Heart right ventricle (tissue), 16 donors: ENCODE measurements at regions not wholly inside any gene's neighbourhood (a gene's known extent, or its start where the extent isn't known, plus 50 kb on each side); places are given as distances from the start of the nearest gene placed in this dataset.

ENCODE experiments used
- ATAC-seq, 8 donors: fragments of 200-7000 bp; cut with Tn5 transposase; one replicate each; pipeline ENCODE4 v1.9.1; 2020; ENCODE audit warnings: mild to moderate bottlenecking in 8 of 8, moderate library complexity in 8 of 8, moderate number of reproducible peaks in 1 of 8
- DNase-seq, 2 donors: peaks; one replicate each; pipeline ENCODE4 v3.0.0-alpha.2; 2020
- H3K27ac ChIP-seq, 10 donors: fragments of 200-600 bp; sonication (generic) in 2 of 10; one replicate each; pipeline versions ENCODE4 v1.5.0 to v1.8.0; 2020 to 2022; ENCODE audit warnings: mild to moderate bottlenecking in 3 of 10
- H3K27me3 ChIP-seq, 7 donors: fragments of 200-600 bp; one replicate each; pipeline ENCODE4 v1.8.0; 2021 to 2022; ENCODE audit warnings: mild to moderate bottlenecking in 2 of 7
- H3K36me3 ChIP-seq, 9 donors: fragments of 200-600 bp; sonication (generic) in 1 of 9; one replicate each; pipeline versions ENCODE4 v1.5.0 to v1.8.0; 2020 to 2022; ENCODE audit warnings: mild to moderate bottlenecking in 2 of 9
- H3K4me1 ChIP-seq, 9 donors: fragments of 200-600 bp; sonication (generic) in 1 of 9; one replicate each; pipeline versions ENCODE4 v1.5.0 to v1.8.0; 2020 to 2022; ENCODE audit warnings: mild to moderate bottlenecking in 4 of 9
- H3K4me3 ChIP-seq, 10 donors: fragments of 200-600 bp; sonication (generic) in 2 of 10; one replicate each; pipeline versions ENCODE4 v1.5.0 to v1.8.0; 2020 to 2022; ENCODE audit warnings: mild to moderate bottlenecking in 7 of 10, moderate library complexity in 2 of 10
- H3K9me3 ChIP-seq, 11 donors: fragments of 200-600 bp in 10 of 11; sonication (generic) in 2 of 11; one replicate each; pipeline versions ENCODE4 v1.5.0 to v1.8.0; 2013 to 2022; ENCODE audit warnings: mild to moderate bottlenecking in 2 of 11, control low read depth in 1 of 11, moderate library complexity in 1 of 11
- WGBS, 2 donors: extraction: QIAGEN DNeasy Blood & Tissue Kit; methylation state at CpG; one replicate each; pipeline ENCODE4 v1.1.7; 2013; ENCODE audit warnings: inconsistent platforms in 1 of 2; 5-methylcytosine and 5-hydroxymethylcytosine counted together
- intact Hi-C, 10 donors: fragments of 100-400 bp; cut with DNase I; formaldehyde crosslinking; loops; one replicate each; pipeline versions ENCODE4 v1.11.1 to v1.14.2; 2022
- TF ChIP-seq, protein P1 (sequence below), 9 donors: fragments of 200-600 bp; sonication (generic) in 2 of 9; IDR thresholded peaks; one replicate each; pipeline versions ENCODE4 v1.5.0 to v1.8.0; 2021 to 2022; ENCODE audit warnings: antibody characterized with exemption in 9 of 9, mild to moderate bottlenecking in 5 of 9, moderate library complexity in 1 of 9
- donor health status: Arrhythmogenic right ventricular cardiomyopathy.
- donor health status: ischemic (EF 13 %, LVEDD 7.1; RV severe dilation, severe dysfunction).
- donor health status: healthy with polysubstance abuse.
- donor health status: DM: no; HTN: yes; CAD: no.
- donor health status: DM: no; HTN: no; CAD: no.
- donor health status: ischemic (EF 25% LVEDD 6.9; RV normal size, moderate dysfunction).
- donor health status: ischemic (EF 25% LVEDD 5.7; RV mildly dilated, moderate dysfunction).
- donor health status: healthy.
- donor health status: DM: yes; HTN: yes; CAD: no.
- donor health status: Ischemic cardiomyopathy.
- donor health status: ischemic (EF 35%, LVEDD 5.7; RV mildly dilated, moderate dysfunction).
- donor health status: nonischemic (EF 11% LVEDD 7.7; RV severe dilation, severe dysfunction).
- donor health status: DM: yes; HTN: yes; CAD: no.
- donor health status: PGD.
- donor health status: ischemic (EF 29% LVEDD 5.4; RV normal size, mild dysfunction).
- donor health status: nonischemic (EF 23%, LVEDD 6.1; RV moderate dilation, normal function).

DNA sequence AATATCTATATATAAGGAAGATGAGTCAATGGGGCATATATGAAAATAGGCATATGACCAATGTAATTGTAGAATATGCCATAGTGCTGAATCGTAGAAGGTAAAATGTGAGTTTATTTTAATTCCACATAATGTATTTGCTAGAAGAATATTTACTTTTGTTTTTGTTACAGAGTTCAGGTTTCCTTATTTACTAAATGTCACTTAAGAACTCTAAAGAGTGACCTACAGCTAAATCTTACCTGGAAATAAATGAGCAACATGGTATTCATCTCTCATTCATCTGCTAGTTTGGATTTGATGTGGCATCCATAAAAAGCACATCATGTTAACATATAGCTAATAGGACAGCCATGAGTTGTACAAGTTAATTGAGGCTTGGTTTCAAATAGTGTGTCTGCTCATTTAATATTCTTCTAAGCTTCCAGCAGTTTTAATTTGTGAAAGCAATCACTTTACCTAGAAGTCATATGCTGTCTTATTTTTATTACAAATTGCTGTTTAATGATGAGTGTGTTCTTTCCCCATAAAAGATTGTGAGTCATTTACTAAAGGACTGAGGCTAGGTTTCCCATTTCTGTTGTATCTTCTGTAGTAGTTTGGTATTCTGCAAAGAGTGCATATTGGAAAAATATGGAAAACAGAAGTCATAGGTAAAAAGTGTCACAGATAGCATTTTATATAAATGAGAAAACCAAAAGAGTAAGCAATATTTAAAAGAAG, 222.1 kb upstream of the POU1F1 start:
- intact Hi-C loops: no loop called here
- H3K4me1 ChIP-seq: no peaks in the 10 kb centered on the region
- ATAC-seq (no peak), DNase-seq (no peak)
- WGBS, 2 donors: 80 to 93% methylated on average over 1 of the region's 1 CpG
- H3K9me3 ChIP-seq: no peaks in the 10 kb centered on the region
- H3K4me3 ChIP-seq: no peak overlapping the region
- H3K27me3 ChIP-seq: no peaks in the 10 kb centered on the region
- no peaks in the 10 kb centered on the region for H3K36me3 ChIP-seq
- TF ChIP-seq, protein P1, sequence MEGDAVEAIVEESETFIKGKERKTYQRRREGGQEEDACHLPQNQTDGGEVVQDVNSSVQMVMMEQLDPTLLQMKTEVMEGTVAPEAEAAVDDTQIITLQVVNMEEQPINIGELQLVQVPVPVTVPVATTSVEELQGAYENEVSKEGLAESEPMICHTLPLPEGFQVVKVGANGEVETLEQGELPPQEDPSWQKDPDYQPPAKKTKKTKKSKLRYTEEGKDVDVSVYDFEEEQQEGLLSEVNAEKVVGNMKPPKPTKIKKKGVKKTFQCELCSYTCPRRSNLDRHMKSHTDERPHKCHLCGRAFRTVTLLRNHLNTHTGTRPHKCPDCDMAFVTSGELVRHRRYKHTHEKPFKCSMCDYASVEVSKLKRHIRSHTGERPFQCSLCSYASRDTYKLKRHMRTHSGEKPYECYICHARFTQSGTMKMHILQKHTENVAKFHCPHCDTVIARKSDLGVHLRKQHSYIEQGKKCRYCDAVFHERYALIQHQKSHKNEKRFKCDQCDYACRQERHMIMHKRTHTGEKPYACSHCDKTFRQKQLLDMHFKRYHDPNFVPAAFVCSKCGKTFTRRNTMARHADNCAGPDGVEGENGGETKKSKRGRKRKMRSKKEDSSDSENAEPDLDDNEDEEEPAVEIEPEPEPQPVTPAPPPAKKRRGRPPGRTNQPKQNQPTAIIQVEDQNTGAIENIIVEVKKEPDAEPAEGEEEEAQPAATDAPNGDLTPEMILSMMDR (IDR thresholded peaks at IDR 0.05): no peak
- no peak overlapping the region for H3K27ac ChIP-seq

DNA sequence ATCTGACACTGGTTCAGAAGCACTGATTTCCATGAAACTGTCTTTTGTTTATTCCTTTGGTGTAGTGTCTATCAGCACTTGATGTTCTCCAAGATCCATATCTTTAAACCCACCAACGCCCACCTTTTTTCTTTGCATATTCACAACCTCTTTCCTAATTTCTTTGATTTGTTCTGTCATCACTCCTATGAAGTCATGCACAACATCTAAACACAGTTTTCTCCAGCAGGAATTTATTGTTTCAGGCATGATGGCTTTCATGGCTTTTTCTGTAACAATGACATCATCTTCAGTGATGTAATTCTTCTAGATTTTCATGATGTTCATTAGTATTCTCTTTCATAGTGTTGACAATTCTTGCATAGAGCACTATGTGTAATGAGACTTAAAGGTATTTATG, 219.6 kb upstream of the POU1F1 start:
- intact Hi-C loops: no loop called here
- WGBS, 2 donors: 51 to 59% methylated on average over 1 of the region's 1 CpG
- Histone ChIP-seq H3K27me3 (no peaks in the 10 kb centered on the region), H3K4me1 (no peaks in the 10 kb centered on the region), H3K4me3 (no peak overlapping the region), H3K27ac (no peak overlapping the region), H3K9me3 (no peaks in the 10 kb centered on the region), H3K36me3 (no peaks in the 10 kb centered on the region)
- no peak for DNase-seq
- ATAC-seq: no peak
- TF ChIP-seq, protein P1 (IDR thresholded peaks at IDR 0.05): no peak

DNA sequence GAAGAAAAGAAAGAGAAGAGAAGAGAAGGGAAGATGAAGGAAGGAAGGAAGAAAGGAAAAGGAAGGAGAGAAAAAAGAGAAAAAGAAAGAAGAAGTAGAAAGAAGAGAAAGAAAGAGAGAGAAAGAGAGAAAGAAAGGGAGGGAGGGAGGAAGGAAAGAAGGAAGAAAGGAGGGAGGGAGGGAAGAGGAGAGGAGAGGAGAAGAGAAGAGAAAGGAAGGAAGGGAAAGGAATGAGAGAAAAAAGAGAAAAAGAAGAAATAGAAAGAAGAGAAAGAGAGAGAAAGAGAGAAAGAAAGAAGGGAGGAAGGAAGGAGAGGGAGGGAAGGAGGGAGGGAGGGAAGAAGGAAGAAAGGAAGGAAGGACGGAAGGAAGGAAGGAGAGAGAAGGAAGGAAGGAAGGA, 217.9 kb upstream of the POU1F1 start:
- WGBS, 2 donors: 56 to 86% methylated on average over 1 of the region's 1 CpG
- no peaks in the 10 kb centered on the region for H3K36me3 ChIP-seq
- intact Hi-C loops: no loop called here
- H3K27me3 ChIP-seq: no peaks in the 10 kb centered on the region
- H3K9me3 ChIP-seq: no peaks in the 10 kb centered on the region
- ATAC-seq (no peak), DNase-seq (no peak)
- no peak overlapping the region for H3K27ac ChIP-seq
- no peaks in the 10 kb centered on the region for H3K4me1 ChIP-seq
- H3K4me3 ChIP-seq: no peak overlapping the region
- TF ChIP-seq, protein P1 (IDR thresholded peaks at IDR 0.05): no peak

DNA sequence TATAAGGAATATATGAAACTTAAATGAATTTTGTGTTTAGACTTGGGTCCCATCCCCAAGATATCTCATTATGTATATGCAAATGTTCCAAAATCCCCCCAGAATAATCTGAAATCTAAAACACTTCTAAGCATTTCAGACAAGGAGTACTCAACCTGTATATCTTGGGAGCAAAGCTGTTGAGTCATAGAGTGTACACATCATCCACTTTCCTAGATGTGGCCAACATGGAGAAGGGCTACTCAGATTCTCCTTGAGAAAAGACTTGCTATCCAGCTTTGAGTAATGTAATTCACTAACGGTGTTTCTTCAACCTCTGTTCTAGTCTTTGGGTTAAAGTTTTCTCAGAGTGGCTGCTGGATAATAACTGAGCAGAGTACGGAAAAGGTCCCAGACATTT, 215.5 kb upstream of the POU1F1 start:
- no peak overlapping the region for H3K4me3 ChIP-seq
- WGBS, 2 donors: 82 to 83% methylated on average over 2 of the region's 2 CpGs
- no peaks in the 10 kb centered on the region for H3K36me3 ChIP-seq
- H3K27ac ChIP-seq: no peak overlapping the region
- H3K4me1 ChIP-seq: no peaks in the 10 kb centered on the region
- H3K27me3 ChIP-seq: no peaks in the 10 kb centered on the region
- TF ChIP-seq, protein P1 (IDR thresholded peaks at IDR 0.05): no peak
- intact Hi-C loops: no loop called here
- H3K9me3 ChIP-seq: no peaks in the 10 kb centered on the region
- no peak for DNase-seq
- ATAC-seq: no peak
